D341Med (cell line): ENCODE measurements at regions not wholly inside any gene's neighbourhood (a gene's known extent, or its start where the extent isn't known, plus 50 kb on each side); places are given as distances from the start of the nearest gene placed in this dataset.
A peak's percentile ranks its signal among the peaks of the same experiment; 100 is the strongest.
"Not testable (repeated sequence)": the region's sequence is repeated elsewhere in the genome, so short reads cannot be mapped to it uniquely, and the experiment has no call there.

Experiments
- DNase-seq: peaks from one replicate; pipeline ENCODE4 v3.0.0; 2012; ENCODE audit warnings: low spot score

DNA sequence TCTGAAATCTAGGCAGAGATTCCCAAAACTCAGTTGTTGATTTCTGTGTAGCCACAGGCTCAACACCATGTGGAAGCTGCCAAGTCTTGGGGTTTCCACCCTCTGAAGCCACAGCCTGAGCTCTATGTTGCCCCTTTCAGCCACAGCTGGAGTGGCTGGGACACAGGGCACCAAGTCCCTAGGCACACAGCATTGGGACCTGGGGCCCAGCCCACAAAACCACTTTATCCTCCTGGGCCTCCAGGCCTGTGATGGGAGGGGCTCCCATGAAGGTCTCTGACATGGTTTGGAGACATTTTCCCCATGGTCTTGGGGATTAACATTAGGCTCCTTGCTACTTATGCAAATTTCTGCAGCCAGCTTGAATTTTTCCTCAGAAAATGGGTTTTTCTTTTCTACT, 186.0 kb upstream of the SPOPL start:
- not testable (repeated sequence) for DNase-seq

DNA sequence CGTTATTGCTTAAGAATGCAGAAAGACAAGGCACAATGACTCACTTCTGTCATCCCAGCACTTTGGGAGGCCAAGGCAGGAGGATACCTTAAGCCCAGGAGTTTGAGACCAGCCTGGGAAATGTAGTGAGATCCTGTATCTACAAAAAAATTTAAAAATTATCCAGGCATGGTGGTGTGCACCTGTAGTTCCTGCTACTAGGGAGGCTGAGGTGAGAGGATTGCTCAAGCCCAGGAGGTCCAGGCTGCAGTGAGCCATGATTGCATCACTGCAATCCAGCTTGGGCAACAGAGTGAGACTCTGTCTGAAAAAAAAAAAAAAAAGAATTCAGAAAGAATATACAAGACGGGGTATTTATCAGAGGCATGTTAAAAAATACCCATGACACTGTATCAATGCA, 182.0 kb upstream of the SPOPL start:
- DNase-seq: no peak

DNA sequence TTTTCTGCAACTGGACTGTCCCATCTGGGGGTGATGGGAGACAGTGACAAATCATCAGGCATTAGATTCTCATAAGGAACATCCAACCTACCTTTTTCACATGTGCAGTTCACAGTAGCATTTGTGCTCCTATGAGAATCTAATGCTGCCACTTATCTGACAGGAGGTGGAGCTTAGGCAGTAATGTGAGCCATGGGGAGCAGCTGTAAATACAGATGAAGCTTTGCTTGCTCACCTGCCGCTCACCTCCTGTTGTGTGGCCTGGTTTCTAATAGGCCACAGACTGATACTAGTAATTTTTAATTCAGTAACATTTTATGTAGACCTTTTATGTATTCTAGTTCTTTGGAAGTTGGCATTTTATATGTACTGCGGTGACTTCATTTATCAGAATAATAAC, 180.1 kb upstream of the SPOPL start:
- no peak for DNase-seq

DNA sequence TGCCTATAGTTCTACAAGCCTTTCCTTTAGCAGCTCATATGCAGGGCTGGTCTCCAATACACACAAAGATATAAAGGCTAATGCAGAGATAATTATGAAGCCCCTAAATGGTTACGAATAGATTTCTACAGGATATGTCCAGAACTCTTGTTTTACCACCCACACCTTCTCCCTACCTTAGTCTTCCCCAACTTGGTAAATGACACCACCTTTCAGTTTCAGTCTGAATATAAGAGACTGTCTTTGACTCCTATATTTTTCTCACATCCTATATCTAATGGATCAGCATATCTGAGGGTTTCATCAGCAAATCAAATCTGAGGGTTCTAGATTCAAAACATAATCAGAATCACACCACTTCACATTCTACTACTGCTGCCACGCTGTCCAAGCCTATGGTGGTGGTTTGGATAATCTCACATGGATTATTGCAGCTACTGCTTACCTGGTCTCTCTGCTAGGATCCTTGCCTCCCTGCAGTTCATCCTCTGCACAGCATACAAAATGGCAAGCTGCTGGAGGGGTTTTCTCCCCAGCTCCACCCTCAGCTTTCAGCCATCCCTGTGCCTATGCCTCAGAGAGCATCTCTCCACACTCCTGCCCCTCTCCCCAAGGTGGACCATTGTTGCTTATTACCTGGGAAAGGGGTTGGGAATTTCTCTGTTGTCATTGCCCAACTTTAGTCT, 178.0 kb upstream of the SPOPL start:
- no peak for DNase-seq

DNA sequence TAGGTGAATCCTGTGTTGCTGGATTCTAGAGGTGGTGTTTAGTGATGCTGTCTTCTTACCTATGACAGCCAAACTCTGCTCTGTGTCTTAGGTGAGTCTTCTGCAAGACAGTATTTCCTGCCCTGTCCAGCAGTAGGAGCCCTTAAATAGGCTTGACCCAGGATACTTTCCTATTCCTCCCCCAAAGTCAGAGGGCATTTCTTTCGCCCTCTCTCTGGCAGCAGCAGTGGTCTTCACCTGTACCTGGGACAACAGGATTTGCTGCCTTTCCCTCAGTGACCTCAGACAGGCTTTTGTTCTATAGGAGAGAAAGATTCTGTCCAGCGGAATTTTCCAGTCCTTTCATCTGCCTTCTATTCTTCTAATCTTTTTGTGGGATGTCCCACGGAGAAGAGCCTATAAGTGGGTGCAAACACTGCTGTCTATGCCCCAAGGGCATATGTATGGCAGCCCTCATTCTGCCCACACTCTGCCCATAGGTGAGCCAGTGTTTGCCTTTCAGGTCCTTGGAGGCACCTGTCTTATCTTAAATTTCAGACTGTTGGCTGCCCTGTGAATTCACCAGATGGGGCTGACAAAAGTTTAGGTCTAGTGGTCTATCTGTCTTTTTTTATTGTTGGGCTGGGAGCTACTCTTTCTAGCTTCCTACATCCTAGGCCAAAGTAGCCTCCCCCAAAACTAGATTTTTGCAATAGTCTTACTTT, 177.3 kb upstream of the SPOPL start:
- no peak for DNase-seq

DNA sequence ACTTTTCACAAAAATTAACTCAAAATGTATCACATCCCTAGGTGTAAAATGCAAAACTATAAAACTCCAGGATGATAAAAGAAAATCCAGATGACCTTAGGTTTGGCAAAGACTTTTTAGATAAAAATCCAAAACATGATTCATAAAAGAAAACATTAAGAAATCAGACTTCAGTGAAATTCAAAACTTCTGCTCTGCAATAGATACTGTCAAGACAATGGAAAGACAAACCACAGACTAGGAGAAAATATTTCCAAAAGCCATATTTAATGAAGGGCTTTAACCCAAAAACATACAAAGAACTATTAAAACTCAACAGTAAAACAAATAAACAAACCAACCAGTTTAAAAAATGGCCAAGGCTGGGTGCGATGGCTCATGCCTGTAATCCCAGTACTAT, 173.6 kb upstream of the SPOPL start:
- DNase-seq: no peak

DNA sequence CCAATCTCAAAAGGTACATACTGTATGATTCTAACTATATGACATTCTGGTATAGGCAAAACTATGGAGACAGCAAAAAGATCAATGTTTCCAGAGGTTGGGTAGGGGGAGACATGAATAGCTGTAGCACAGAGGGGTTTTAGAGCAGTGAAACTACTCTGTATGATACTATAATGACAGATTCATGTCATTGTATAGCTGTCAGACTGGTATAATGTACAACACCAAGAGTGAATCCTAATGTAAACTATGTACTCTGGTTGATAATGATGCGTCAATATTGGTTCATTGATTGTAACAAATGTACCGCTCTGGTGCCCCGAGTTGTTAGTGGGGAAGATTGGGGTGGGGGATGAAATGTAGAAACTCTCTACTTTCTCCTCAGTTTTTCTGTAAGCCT, 172.4 kb upstream of the SPOPL start:
- DNase-seq: no peak

DNA sequence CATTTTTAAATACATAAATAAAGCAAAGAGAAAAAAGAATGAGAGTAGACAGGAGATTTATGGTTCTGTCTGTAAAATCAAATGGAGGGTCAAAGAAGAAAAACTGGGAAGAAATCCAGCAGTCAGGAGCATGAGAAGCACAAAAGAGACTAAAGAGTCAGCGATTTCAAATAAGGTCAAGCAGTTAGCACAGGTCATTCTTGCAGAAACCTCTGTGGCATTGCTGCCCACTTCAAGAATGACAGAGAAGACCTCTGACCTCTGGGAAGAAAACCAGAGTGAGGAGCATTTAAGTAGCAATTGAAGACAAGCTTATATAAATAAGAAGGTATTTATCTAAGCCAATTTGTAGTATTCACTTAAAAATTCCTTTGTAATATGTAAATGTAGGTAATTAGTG, 172.0 kb upstream of the SPOPL start:
- no peak for DNase-seq

DNA sequence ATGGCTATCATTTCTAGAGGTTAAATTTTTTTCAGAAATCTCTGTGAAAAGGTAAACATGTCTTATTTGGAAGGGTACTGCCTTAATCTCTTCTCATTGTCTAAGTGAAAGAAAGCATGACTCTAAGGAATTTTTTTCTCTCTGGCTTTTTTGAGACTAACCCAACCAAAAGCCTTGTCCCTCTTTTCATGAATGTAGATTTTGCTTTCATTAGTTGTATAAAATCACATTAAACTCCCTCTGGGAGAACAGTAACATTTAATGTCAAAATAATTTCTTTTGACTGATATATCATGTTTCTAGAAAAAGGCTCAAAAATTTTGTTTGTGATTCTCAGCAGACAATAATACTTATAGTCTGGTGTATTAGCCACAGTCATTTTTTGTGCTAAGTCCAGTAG, 168.4 kb upstream of the SPOPL start:
- DNase-seq: no peak

DNA sequence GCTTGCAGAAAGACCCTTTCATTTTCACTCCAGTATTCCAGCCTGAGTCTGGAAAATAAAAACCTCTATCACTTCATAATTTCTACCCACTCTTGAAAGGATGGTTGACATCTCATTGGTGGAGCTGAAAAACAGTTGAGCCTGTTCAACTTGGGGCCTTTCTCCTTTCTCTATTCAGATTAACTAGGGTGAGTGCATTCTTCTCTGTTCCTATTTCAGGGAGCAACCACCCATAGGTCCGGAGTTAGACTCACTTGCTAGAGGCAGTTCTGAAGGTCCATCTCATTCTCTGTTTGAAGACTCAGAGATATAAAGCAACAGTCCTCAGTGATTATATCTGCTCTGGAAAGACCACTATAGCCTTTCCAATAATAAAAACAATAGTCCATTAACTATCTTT, 167.9 kb upstream of the SPOPL start:
- no peak for DNase-seq

DNA sequence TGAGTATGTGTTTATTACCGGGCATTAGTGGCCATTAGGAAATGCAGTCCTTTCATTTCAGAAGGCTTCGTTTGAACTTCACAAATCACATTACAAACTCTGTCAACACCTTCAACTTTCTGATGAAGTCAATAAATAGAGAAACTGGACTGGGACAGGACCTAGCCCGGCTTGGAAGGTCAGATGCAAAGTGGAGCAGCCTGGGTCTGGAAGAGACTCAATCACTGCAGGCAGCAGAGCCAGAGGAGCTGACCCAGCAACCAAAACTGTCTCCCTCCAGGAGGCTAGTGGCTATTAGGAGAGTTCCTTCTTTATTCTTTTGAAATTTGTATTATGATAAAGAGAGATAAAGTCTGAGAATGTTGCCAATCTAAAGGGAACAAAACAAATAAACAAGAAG, 167.2 kb upstream of the SPOPL start:
- DNase-seq: no peak

DNA sequence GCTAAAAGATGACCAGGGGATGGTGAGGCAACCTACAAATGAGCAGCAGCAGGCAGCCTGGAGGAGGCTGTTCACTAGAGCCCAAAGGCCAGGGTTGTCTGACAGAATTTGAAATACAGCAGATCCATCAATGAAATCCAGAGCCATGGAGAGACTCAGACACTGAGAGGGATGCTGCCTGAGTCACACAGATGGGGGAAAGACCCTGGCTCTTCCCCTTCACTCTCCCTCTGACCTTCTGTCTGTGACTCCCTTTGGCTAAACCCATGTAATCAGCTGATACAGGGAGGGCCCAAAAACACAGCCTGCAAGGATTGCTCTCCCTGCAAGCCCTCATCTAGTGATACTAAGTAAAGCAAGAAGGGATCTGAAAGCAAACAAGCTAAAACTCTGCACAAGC, 166.5 kb upstream of the SPOPL start:
- no peak for DNase-seq

DNA sequence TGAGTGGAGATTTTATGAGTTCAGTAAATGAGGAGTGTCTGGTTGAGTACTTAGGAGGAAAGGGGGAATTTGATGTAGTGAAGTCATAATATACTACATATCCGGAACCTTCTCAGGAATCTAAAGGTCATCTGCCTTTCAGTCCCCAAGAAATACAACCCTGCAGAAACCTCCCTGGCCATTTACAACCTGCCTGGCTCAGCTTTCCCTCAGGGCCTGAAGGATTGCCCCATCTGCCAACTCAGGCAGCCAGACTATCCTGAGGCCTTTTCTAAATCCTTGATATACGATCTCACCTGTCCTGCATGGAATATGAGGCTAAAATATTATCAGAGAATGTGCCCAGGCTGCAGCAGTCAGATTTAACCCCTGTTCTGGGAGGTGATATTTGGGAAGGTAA, 165.4 kb upstream of the SPOPL start:
- no peak for DNase-seq

DNA sequence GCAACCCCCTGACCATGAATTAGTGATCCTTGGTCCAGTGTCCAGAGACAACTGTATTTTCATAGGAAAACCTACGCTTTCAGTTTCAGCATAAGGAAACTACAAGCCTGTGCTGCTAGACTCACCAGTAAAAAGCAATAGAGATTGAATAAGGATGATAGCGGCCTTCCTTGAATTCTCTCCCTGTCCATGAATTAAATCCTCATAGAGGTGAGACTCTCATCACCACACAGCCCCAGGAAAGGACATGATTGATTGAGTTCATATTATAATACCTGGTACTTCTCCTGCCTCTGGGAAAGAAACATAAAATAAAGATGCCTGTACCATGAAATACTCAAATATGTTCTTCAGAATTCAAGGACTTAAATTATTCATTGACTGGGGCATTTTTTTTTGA, 146.3 kb upstream of the SPOPL start:
- DNase-seq: no peak

DNA sequence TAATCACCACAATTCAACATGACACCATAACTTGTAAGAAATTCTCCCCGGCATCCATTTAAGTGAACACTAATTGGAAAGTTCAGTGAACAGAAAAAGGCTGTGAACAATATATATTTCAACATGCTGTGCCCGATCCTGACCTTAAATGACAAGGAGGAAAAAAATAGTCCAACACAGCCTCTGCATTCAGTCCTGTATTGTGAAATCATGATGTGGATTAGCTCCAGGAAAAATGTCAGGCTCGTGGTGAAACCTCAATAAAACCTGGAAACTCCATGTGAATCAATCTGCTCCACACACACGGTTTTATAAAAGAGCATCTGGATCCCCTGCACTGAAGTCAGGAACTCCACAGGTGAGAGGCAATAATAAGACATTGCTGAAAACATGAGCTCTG, 145.4 kb upstream of the SPOPL start:
- DNase-seq: no peak

DNA sequence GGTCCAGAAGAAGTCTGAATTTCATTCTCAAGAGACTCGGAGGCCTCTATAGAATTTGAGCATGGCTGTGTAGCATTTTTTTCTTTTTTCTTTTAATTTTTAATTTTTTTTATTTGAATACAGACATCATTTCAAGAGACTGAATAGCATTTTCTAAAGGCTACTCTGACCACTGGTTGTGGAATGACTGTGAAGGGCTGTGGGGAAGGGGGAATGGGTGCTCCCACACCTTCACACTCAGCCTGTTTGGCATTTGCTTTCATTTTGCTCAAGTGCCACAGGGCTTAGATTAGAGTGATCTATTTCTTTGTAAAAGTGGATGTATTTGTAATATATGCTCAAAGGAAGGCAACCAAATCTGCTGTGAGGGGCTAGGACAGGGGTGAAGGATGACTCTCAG, 142.0 kb upstream of the SPOPL start:
- DNase-seq: no peak

DNA sequence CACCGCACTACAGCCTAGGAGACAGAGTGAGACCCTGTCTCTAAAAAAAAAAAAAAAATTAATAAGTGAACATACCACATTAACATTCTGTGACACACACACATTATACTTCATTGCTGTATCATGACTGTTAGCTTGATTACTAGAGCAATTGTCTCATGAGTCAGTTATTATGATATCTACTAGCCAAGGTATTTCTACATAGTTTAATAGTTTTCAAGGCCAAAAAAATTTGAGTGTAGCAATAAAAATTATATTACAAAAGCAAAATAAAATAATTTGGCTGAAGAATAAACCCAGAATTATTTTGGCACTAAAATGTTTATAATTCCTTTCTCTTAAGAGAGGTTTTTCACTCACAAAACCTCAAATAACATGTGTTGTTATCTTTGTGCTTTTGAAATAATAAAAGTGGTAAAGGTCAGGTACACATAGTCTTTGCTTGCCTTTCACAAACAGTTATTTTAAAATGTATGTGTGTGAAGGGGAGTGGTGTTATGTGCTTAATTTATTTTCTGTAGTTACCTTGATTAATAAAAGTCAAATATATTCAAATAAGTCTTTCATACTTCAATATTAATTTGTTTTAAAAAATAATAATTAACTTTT, 136.9 kb upstream of the SPOPL start:
- DNase-seq: no peak

DNA sequence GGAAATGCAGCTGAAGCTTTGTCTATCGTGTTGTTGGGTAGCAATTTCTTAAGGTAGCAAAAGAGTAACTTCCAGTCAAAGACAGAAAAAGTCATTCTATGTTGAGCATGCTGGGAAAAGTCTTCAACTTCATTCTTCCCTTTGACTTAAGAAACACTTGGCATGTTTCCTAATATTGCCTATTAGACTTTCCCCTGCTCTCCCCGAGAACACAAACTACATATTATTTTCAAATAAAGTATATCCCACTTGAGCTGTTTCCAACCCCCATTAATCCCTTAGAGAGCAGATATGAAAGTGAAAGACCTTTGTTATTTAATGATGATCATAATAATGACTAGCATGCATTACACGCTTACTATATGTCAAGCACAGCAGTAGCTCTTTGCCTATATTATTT, 136.0 kb upstream of the SPOPL start:
- DNase-seq: no peak

DNA sequence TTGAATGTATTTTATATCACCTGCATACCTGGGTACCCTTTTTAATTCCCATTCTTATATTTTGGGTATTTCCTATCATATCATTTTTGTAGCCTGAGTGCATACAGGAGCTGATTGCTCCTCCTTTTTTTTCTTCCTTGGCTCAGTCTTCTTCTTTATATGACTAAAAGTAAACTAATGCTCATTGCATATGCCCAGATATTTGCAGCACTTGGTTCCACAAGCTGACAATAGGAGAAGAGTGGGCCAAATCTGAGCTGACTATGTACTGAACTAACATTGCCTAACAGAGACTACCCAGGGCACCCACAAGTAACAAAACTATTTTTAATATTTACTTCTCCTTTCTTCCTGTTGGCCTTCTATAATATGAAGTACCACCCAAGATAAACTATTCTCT, 131.7 kb upstream of the SPOPL start:
- DNase-seq: no peak

DNA sequence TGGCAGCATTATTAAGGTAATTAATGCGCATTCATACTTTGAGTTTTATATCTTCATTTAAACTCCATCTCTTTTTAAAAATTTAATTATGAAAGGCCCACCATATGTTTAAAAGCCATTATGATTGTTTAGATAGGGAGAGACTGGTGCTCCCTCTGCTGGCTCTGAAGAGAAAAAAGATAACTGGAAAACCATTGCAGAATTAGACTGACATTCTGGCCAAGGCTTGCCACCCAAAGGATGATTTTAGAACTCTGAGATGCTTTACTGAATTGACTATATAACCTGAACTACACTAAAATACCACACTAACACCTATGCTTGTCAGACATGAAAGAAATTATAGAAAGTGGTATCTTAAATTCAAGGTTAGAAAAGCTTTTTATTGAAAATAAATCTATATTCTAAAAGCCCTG, 127.6 kb upstream of the SPOPL start:
- DNase-seq: peak; percentile 31

DNA sequence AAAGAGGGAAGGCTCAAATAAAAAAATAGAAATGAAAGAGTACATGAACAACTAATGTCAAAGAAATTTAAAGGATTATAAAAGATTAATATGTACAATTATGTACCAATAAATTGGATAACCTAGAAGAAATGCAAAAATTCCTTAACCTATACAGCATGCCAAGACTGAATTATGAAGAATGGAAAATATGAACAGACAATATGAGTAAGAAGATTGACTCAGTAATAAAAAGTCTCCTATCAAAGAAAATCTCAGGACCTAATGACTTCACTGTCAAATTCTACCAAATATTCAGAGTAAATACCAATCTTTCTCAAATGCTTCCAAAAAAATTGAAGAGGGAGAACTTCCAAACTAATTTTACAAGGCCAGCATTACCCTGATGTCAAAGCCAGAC, 120.2 kb upstream of the SPOPL start:
- DNase-seq: no peak

DNA sequence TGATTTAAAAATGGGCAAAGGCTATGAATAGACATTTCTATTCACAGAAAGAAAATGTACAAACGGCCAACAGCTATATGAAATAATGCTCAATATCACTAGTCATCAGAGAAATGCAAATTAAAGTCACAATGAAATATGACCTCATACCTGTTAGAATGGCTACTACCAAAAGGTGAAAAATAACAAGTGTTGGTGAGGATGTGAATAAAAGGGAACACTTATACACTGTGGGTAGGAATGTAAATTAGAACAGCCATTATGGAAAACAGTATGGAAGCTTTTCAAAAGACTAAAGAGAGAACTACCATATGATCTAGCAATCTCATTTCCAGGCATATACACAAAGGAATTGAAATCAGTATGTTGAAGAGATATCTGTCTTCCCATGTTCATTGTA, 118.9 kb upstream of the SPOPL start:
- DNase-seq: no peak

DNA sequence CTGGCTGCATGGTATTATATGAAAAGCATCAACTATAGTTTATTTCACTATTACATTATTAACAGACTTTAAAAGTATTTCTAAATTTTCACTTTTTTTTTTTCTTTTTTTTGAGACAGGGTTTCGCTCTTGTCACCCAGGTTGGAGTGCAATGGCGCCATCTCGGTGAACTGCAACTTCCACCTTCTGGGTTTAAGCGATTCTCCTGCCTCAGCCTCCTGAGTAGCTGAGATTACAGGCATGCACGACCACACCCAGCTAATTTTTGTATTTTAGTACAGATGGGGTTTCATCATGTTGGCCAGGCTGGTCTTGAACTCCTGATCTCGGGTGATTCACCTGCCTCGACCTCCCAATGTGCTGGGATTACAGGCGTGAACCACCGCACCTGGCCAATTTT, 115.4 kb upstream of the SPOPL start:
- DNase-seq: not testable (repeated sequence)

DNA sequence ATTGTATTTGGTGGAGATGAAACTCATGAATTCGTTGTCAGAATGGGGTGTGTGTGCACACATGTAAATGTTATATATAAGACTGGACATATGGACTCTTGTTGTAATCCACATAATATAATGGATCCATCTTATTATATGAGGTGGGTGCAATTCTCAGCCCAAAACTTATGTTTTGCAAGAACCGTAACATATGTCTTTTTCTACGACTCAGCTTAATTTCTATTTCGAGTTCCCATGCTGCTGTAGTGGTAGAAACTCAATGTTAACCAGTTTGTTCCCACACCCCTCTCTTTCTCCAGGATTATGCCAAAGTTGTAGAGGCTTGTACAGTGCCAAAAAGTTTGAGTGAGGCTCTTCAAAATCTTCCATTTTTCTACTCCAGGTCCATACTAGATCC, 112.5 kb upstream of the SPOPL start:
- DNase-seq: no peak
